Cardiac fibroblast (primary cell): ENCODE measurements at regions not wholly inside any gene's neighbourhood (a gene's known extent, or its start where the extent isn't known, plus 50 kb on each side); places are given as distances from the start of the nearest gene placed in this dataset.
"Not testable (repeated sequence)": the region's sequence is repeated elsewhere in the genome, so short reads cannot be mapped to it uniquely, and the experiment has no call there.

Source experiments
- DNase-seq, 2 donors: peaks; one replicate each; pipeline versions ENCODE4 v3.0.0 to v3.0.0-alpha.2; 2010; ENCODE audit warnings: low read depth in 2 of 2
- H3K4me3 ChIP-seq, 2 donors: replicated peaks in 1 of 2; 1 replicate in 1 of 2; 2 replicates in 1 of 2; pipeline ENCODE4 v1.5.1; 2011; ENCODE audit warnings: low read depth in 2 of 2, low read length in 2 of 2, mild to moderate bottlenecking in 2 of 2, moderate library complexity in 1 of 2
- TF ChIP-seq, protein P1 (sequence below): IDR thresholded peaks from one replicate; pipeline ENCODE4 v1.5.1; 2011; ENCODE audit warnings: low read depth, mild to moderate bottlenecking, low read length, inconsistent platforms

DNA sequence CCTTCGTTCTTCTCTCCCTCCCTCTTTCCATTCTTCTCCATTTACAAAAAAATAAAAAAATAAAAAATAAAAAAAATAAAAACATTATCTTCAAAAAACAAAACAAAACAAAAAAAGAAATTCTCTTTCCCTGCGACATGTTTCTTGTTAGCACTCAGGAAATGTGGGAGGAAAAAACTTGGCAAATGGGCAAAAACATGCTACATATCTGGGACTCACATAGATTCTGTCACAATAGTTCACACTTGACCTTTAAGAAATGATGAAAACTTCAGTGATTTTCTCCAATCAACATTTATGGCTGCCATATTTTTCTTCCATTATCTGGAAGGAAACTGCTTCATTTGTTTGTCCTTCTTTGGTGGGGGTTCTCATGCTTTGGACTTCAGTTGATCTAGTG, 109.3 kb downstream of the PRKAB2 start:
- H3K4me3 ChIP-seq, result no peak overlapping the region
- TF ChIP-seq, protein P1, sequence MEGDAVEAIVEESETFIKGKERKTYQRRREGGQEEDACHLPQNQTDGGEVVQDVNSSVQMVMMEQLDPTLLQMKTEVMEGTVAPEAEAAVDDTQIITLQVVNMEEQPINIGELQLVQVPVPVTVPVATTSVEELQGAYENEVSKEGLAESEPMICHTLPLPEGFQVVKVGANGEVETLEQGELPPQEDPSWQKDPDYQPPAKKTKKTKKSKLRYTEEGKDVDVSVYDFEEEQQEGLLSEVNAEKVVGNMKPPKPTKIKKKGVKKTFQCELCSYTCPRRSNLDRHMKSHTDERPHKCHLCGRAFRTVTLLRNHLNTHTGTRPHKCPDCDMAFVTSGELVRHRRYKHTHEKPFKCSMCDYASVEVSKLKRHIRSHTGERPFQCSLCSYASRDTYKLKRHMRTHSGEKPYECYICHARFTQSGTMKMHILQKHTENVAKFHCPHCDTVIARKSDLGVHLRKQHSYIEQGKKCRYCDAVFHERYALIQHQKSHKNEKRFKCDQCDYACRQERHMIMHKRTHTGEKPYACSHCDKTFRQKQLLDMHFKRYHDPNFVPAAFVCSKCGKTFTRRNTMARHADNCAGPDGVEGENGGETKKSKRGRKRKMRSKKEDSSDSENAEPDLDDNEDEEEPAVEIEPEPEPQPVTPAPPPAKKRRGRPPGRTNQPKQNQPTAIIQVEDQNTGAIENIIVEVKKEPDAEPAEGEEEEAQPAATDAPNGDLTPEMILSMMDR, result no peak
- DNase-seq, result no peak

DNA sequence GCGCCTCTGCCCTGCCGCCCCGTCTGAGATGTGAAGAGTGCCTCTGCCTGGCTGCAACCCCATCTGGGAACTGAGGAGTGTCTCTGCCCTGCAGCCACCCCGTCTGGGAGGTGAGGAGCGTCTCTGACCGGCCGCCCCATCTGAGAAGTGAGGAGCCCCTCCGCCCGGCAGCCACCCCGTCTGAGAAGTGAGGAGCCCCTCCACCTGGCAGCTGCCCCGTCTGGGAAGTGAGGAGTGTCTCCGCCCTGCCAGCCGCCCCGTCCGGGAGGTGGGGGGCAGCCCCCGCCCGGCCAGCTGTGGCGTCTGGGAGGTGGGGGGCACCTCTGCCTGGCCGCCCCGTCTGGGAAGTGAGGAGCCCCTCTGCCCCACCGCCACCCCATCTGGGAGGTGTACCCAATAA, 110.4 kb downstream of the PRKAB2 start:
- not testable (repeated sequence) for H3K4me3 ChIP-seq, DNase-seq

DNA sequence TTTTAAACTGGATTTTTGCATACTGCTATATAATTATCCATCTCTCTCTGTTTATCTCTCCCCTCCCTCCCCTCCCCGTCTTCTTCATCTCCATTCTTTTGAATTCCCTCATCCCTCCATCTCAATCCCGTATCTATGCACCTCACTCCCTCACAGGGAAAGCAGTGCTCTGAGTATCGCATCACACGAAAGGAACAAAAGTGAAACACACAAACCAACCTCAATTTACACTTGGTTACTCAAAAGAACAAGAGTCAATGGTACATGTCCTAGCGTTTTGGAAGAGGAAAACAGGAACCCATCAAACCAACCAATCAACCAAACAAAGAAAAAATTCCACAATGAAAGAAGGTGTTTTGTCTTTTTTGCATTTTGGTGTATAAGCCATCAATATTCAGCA, 115.1 kb downstream of the NBPF12 start:
- H3K4me3 ChIP-seq, result no peak overlapping the region
- no peak for DNase-seq
- TF ChIP-seq, protein P1, result no peak

DNA sequence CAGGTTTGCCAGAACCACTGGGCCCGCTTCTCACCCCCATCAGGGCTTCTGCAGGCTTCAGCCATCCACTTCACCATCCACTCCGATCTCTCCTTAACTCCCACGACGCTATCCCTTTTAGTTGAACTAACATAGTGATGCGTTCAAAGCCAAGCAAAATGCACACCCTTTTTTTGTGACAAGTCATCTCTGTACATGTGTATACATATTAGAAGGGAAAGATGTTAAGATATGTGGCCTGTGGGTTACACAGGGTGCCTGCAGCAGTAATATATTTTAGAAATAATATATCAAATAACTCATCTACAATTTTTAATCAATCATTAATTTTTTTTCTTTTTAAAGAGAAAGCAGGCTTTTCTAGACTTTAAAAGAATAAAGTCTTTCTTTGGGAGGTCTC, 114.6 kb downstream of the NBPF12 start:
- no peak for DNase-seq
- TF ChIP-seq, protein P1, result no peak
- no peak overlapping the region for H3K4me3 ChIP-seq

DNA sequence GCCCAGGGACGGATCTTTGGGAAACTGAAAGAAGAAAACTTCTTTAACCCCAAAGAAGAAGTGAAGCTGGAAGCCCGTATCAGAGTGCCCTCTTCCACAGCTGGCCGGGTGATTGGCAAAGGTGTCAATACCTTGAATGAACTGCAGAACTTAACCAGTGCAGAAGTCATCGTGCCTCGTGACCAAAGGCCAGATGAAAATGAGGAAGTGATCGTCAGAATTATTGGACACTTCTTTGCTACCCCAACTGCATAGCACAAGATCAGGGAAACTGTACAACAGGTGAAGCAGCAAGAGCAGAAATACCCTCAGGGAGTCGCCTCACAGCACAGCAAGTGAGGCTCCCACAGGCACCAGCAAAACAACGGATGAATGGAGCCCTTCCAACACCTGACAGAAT, 114.0 kb downstream of the NBPF12 start:
- TF ChIP-seq, protein P1, result no peak
- no peak for DNase-seq
- no peak overlapping the region for H3K4me3 ChIP-seq

DNA sequence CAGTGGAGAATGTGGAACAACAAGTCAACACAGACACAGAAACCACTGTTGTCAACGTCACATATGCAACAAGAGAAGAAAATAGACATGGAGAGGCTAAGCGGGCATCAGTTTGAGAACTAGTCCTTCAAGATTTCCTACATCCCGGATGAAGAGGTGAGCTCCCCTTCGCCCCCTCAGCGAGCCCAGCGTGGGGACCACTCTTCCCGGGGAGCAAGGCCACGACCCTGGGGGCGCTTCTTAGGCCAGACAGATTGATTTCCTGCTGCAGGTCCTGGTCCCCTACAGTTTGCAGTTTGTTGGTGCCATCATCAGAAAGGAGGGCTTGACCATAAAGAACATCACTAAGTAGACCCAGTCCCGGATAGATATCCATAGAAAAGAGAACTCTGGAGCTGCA, 113.0 kb downstream of the NBPF12 start:
- no peak overlapping the region for H3K4me3 ChIP-seq
- TF ChIP-seq, protein P1, result no peak
- DNase-seq, result no peak

DNA sequence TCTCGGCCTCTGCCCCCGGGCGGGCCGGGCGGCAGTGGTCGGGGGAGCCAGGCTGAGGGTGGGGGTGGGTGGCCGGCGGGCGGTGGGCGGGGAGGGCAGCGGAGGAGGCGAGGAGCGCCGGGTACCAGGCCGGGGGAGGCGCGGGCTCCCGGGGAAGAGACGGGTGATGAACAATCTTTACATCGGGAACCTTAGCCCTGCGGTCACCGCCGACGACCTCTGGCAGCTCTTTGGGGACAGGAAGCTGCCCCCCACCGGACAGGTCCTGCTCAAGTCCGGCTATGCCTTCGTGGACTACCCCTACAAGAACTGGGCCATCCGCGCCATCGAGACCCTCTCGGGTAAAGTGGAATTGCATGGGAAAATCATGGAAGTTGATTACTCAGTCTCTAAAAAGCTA, 112.5 kb downstream of the NBPF12 start:
- no peak overlapping the region for H3K4me3 ChIP-seq
- TF ChIP-seq, protein P1, result no peak
- no peak for DNase-seq

DNA sequence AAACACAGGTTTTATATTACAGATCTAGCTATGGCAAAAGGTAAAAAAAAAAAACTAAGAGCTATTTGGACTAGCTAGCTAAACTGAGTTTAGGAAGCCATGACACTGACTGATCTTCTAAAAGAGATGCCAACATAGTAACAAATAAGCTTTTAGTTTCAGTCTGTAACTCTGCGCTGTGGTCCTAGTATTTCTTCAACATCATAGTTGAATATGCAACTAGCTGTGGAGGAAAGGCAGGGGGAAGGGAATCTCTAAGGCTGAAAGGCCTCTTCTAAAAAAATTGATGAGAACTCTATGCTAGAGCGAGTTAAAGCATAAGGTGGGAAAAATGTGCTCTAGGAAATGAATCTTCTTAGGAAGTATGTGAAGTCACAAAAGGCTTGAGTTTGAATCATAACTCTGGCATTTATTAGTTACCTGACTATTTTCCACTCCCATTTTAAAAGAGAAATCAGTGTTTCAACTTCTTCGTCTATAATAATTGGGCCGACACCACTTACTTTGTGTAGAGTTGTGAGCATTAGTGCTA, 108.8 kb downstream of the NBPF12 start:
- H3K4me3 ChIP-seq, DNase-seq: not testable (repeated sequence)
